ENCODE measurements at regions not wholly inside any gene's neighbourhood (a gene's known extent, or its start where the extent isn't known, plus 50 kb on each side); places are given as distances from the start of the nearest gene placed in this dataset.
A peak's percentile ranks its signal among the peaks of the same experiment; 100 is the strongest.

GRCh38 chr1:185567440-185567839 lies 166.8 kb upstream of the HMCN1 start:
- H3K27ac ChIP-seq (ENCODE audit: insufficient read depth, low read length, poor library complexity, severe bottlenecking) = peak overlapping the region; percentile 92
- H3K4me3 ChIP-seq (ENCODE audit: insufficient read depth, low read depth, low read length, poor library complexity, severe bottlenecking) = no peak overlapping the region
- H3K4me1 ChIP-seq (ENCODE audit: control insufficient read depth, insufficient read depth, low read length, poor library complexity, severe bottlenecking) = peaks cover 41% of the 10 kb centered on the region
- no peaks in the 10 kb centered on the region for H3K9me3 ChIP-seq (ENCODE audit: control insufficient read depth, low read length)
- H3K36me3 ChIP-seq (ENCODE audit: control insufficient read depth, insufficient read depth, low read length) = no peaks in the 10 kb centered on the region
- no peaks in the 10 kb centered on the region for H3K27me3 ChIP-seq (replicated peaks; ENCODE audit: control insufficient read depth, insufficient read depth, low read length, poor library complexity, severe bottlenecking)
- no peak for DNase-seq

- no peaks in the 10 kb centered on the region for H3K9me3 ChIP-seq (ENCODE audit: control insufficient read depth, low read length)
- no peak overlapping the region for H3K4me3 ChIP-seq (ENCODE audit: insufficient read depth, low read depth, low read length, poor library complexity, severe bottlenecking)
- peak; percentile 37 to 55 (median 42) for DNase-seq
- peak overlapping the region; percentile 92 for H3K27ac ChIP-seq (ENCODE audit: insufficient read depth, low read length, poor library complexity, severe bottlenecking)
- no peaks in the 10 kb centered on the region for H3K27me3 ChIP-seq (replicated peaks; ENCODE audit: control insufficient read depth, insufficient read depth, low read length, poor library complexity, severe bottlenecking)
- H3K36me3 ChIP-seq (ENCODE audit: control insufficient read depth, insufficient read depth, low read length) = no peaks in the 10 kb centered on the region
- peaks cover 45% of the 10 kb centered on the region for H3K4me1 ChIP-seq (ENCODE audit: control insufficient read depth, insufficient read depth, low read length, poor library complexity, severe bottlenecking)
Measured at GRCh38 chr1:185566995-185567394, 167.2 kb upstream of the HMCN1 start.

- DNase-seq = no peak
- peaks cover 62% of the 10 kb centered on the region for H3K4me1 ChIP-seq (ENCODE audit: control insufficient read depth, insufficient read depth, low read length, poor library complexity, severe bottlenecking)
Measured at GRCh38 chr1:185565302-185565701, 168.9 kb upstream of the HMCN1 start.

GRCh38 chr1:185564816-185565215 lies 169.4 kb upstream of the HMCN1 start:
- no peak overlapping the region for H3K27ac ChIP-seq (ENCODE audit: insufficient read depth, low read length, poor library complexity, severe bottlenecking)
- H3K27me3 ChIP-seq (replicated peaks; ENCODE audit: control insufficient read depth, insufficient read depth, low read length, poor library complexity, severe bottlenecking) = no peaks in the 10 kb centered on the region
- no peak for DNase-seq
- H3K4me1 ChIP-seq (ENCODE audit: control insufficient read depth, insufficient read depth, low read length, poor library complexity, severe bottlenecking) = peaks cover 67% of the 10 kb centered on the region
- H3K4me3 ChIP-seq (ENCODE audit: insufficient read depth, low read depth, low read length, poor library complexity, severe bottlenecking) = no peak overlapping the region
- no peaks in the 10 kb centered on the region for H3K36me3 ChIP-seq (ENCODE audit: control insufficient read depth, insufficient read depth, low read length)
- no peaks in the 10 kb centered on the region for H3K9me3 ChIP-seq (ENCODE audit: control insufficient read depth, low read length)

More at GRCh38 chr1:185565302-185565701, 168.9 kb upstream of the HMCN1 start:
- Histone ChIP-seq H3K9me3 (ENCODE audit: control insufficient read depth, low read length) (no peaks in the 10 kb centered on the region), H3K36me3 (ENCODE audit: control insufficient read depth, insufficient read depth, low read length) (no peaks in the 10 kb centered on the region), H3K4me3 (ENCODE audit: insufficient read depth, low read depth, low read length, poor library complexity, severe bottlenecking) (no peak overlapping the region), H3K27me3 (replicated peaks; ENCODE audit: control insufficient read depth, insufficient read depth, low read length, poor library complexity, severe bottlenecking) (no peaks in the 10 kb centered on the region), H3K27ac (ENCODE audit: insufficient read depth, low read length, poor library complexity, severe bottlenecking) (peak overlapping the region; percentile 92)

GRCh38 chr1:185562461-185563359 lies 171.5 kb upstream of the HMCN1 start:
- no peak overlapping the region for H3K4me3 ChIP-seq (ENCODE audit: insufficient read depth, low read depth, low read length, poor library complexity, severe bottlenecking)
- H3K27ac ChIP-seq (ENCODE audit: insufficient read depth, low read length, poor library complexity, severe bottlenecking) = no peak overlapping the region
- no peaks in the 10 kb centered on the region for H3K36me3 ChIP-seq (ENCODE audit: control insufficient read depth, insufficient read depth, low read length)
- DNase-seq = no peak
- H3K4me1 ChIP-seq (ENCODE audit: control insufficient read depth, insufficient read depth, low read length, poor library complexity, severe bottlenecking) = peaks cover 56% of the 10 kb centered on the region
- no peaks in the 10 kb centered on the region for H3K27me3 ChIP-seq (replicated peaks; ENCODE audit: control insufficient read depth, insufficient read depth, low read length, poor library complexity, severe bottlenecking)
- no peaks in the 10 kb centered on the region for H3K9me3 ChIP-seq (ENCODE audit: control insufficient read depth, low read length)

- peak overlapping the region; percentile 30 for H3K27ac ChIP-seq (ENCODE audit: insufficient read depth, low read length, poor library complexity, severe bottlenecking)
Measured at GRCh38 chr1:185561629-185562028, 172.6 kb upstream of the HMCN1 start.

GRCh38 chr1:185560760-185561159 lies 173.4 kb upstream of the HMCN1 start:
- no peaks in the 10 kb centered on the region for H3K9me3 ChIP-seq (ENCODE audit: control insufficient read depth, low read length)
- H3K27ac ChIP-seq (ENCODE audit: insufficient read depth, low read length, poor library complexity, severe bottlenecking) = no peak overlapping the region
- H3K4me3 ChIP-seq (ENCODE audit: insufficient read depth, low read depth, low read length, poor library complexity, severe bottlenecking) = no peak overlapping the region
- H3K4me1 ChIP-seq (ENCODE audit: control insufficient read depth, insufficient read depth, low read length, poor library complexity, severe bottlenecking) = peaks cover 40% of the 10 kb centered on the region
- DNase-seq = no peak
- H3K36me3 ChIP-seq (ENCODE audit: control insufficient read depth, insufficient read depth, low read length) = no peaks in the 10 kb centered on the region
- no peaks in the 10 kb centered on the region for H3K27me3 ChIP-seq (replicated peaks; ENCODE audit: control insufficient read depth, insufficient read depth, low read length, poor library complexity, severe bottlenecking)

More at GRCh38 chr1:185561629-185562028, 172.6 kb upstream of the HMCN1 start:
- Histone ChIP-seq H3K36me3 (ENCODE audit: control insufficient read depth, insufficient read depth, low read length) (no peaks in the 10 kb centered on the region), H3K4me3 (ENCODE audit: insufficient read depth, low read depth, low read length, poor library complexity, severe bottlenecking) (peak overlapping the region; percentile 14), H3K27me3 (replicated peaks; ENCODE audit: control insufficient read depth, insufficient read depth, low read length, poor library complexity, severe bottlenecking) (no peaks in the 10 kb centered on the region), H3K4me1 (ENCODE audit: control insufficient read depth, insufficient read depth, low read length, poor library complexity, severe bottlenecking) (peaks cover 48% of the 10 kb centered on the region), H3K9me3 (ENCODE audit: control insufficient read depth, low read length) (no peaks in the 10 kb centered on the region)
- no peak for DNase-seq

GRCh38 chr1:185559684-185560331 lies 174.4 kb upstream of the HMCN1 start:
- H3K9me3 ChIP-seq (ENCODE audit: control insufficient read depth, low read length) = no peaks in the 10 kb centered on the region
- no peak overlapping the region for H3K4me3 ChIP-seq (ENCODE audit: insufficient read depth, low read depth, low read length, poor library complexity, severe bottlenecking)
- H3K27me3 ChIP-seq (replicated peaks; ENCODE audit: control insufficient read depth, insufficient read depth, low read length, poor library complexity, severe bottlenecking) = no peaks in the 10 kb centered on the region
- H3K27ac ChIP-seq (ENCODE audit: insufficient read depth, low read length, poor library complexity, severe bottlenecking) = peak overlapping the region; percentile 35
- peak; percentile 9 to 22 (median 14) for DNase-seq
- H3K4me1 ChIP-seq (ENCODE audit: control insufficient read depth, insufficient read depth, low read length, poor library complexity, severe bottlenecking) = peaks cover 35% of the 10 kb centered on the region
- H3K36me3 ChIP-seq (ENCODE audit: control insufficient read depth, insufficient read depth, low read length) = no peaks in the 10 kb centered on the region

GRCh38 chr1:185559151-185559550 lies 175.0 kb upstream of the HMCN1 start:
- Histone ChIP-seq H3K4me1 (ENCODE audit: control insufficient read depth, insufficient read depth, low read length, poor library complexity, severe bottlenecking) (peaks cover 32% of the 10 kb centered on the region), H3K27ac (ENCODE audit: insufficient read depth, low read length, poor library complexity, severe bottlenecking) (no peak overlapping the region), H3K36me3 (ENCODE audit: control insufficient read depth, insufficient read depth, low read length) (no peaks in the 10 kb centered on the region), H3K27me3 (replicated peaks; ENCODE audit: control insufficient read depth, insufficient read depth, low read length, poor library complexity, severe bottlenecking) (no peaks in the 10 kb centered on the region), H3K4me3 (ENCODE audit: insufficient read depth, low read depth, low read length, poor library complexity, severe bottlenecking) (no peak overlapping the region), H3K9me3 (ENCODE audit: control insufficient read depth, low read length) (no peaks in the 10 kb centered on the region)
- DNase-seq = no peak

- H3K36me3 ChIP-seq (ENCODE audit: control insufficient read depth, insufficient read depth, low read length) = no peaks in the 10 kb centered on the region
- no peak overlapping the region for H3K27ac ChIP-seq (ENCODE audit: insufficient read depth, low read length, poor library complexity, severe bottlenecking)
- H3K27me3 ChIP-seq (replicated peaks; ENCODE audit: control insufficient read depth, insufficient read depth, low read length, poor library complexity, severe bottlenecking) = no peaks in the 10 kb centered on the region
- no peaks in the 10 kb centered on the region for H3K9me3 ChIP-seq (ENCODE audit: control insufficient read depth, low read length)
- no peak overlapping the region for H3K4me3 ChIP-seq (ENCODE audit: insufficient read depth, low read depth, low read length, poor library complexity, severe bottlenecking)
- H3K4me1 ChIP-seq (ENCODE audit: control insufficient read depth, insufficient read depth, low read length, poor library complexity, severe bottlenecking) = peaks cover 21% of the 10 kb centered on the region
- no peak for DNase-seq
Measured at GRCh38 chr1:185556561-185556960, 177.6 kb upstream of the HMCN1 start.

All from effector memory CD4-positive, alpha-beta T cell (primary cell).